Endothelial cell of umbilical vein (primary cell): ENCODE measurements at regions not wholly inside any gene's neighbourhood (a gene's known extent, or its start where the extent isn't known, plus 50 kb on each side); places are given as distances from the start of the nearest gene placed in this dataset.

Source experiments
- BruUV-seq: library from RNA; stranded (reverse); fragments of 400-500 nt; replicated peaks from 2 replicates; lab custom pipeline; 2021; lab: Mats Ljungman, UMichigan
- CTCF ChIA-PET: fragments of 300-600, 350-600 bp; sonication (Branson Sonifier 250); formaldehyde crosslinking; loops from one replicate; lab custom pipeline; 2021; ENCODE audit warnings: antibody characterized with exemption, inconsistent platforms; lab: Charles Lee
- POLR2A ChIA-PET: fragments of 300-600, 350-600 bp; sonication (Branson Sonifier 250); formaldehyde crosslinking; loops from one replicate; lab custom pipeline; 2021; ENCODE audit warnings: antibody characterized with exemption, inconsistent platforms; lab: Charles Lee
- DNase-seq: peaks from one replicate; pipeline ENCODE4 v3.0.0-alpha.2; 2011; ENCODE audit warnings: low read depth, low spot score
- FAIRE-seq: peaks from 2 replicates; lab custom pipeline; 2011; peaks lifted over from hg19 to GRCh38; lab: Jason Lieb, UNC
- H2AFZ ChIP-seq: 2 replicates; pipeline ENCODE4 v1.6.0; 2012; ENCODE audit warnings: low read depth, low read length, control low read depth, inconsistent platforms
- H3K27ac ChIP-seq: 2 replicates; pipeline ENCODE4 v1.5.1; 2011; ENCODE audit warnings: low read depth, mild to moderate bottlenecking, control low read depth, low read length, moderate library complexity; ENCODE audit not compliant: insufficient read depth
- H3K27me3 ChIP-seq, 2 experiments: 2 replicates each; pipeline versions ENCODE4 v1.6.0 to v1.6.1; 2011; ENCODE audit warnings: low read length in 2 of 2, mixed read lengths in 1 of 2; ENCODE audit not compliant: control insufficient read depth in 2 of 2, insufficient read depth in 2 of 2
- H3K36me3 ChIP-seq, 2 experiments: 2 replicates in 1 of 2; 3 replicates in 1 of 2; pipeline ENCODE4 v1.5.1; 2011; ENCODE audit warnings: low read length in 2 of 2, mild to moderate bottlenecking in 1 of 2, moderate library complexity in 1 of 2; ENCODE audit not compliant: control insufficient read depth in 2 of 2, insufficient read depth in 2 of 2; ENCODE audit errors: extremely low read depth in 1 of 2
- H3K4me1 ChIP-seq: 3 replicates; pipeline ENCODE4 v1.5.1; 2011; ENCODE audit warnings: mild to moderate bottlenecking, low read length; ENCODE audit not compliant: control insufficient read depth, insufficient read depth; ENCODE audit errors: extremely low read depth
- H3K4me2 ChIP-seq: 2 replicates; pipeline ENCODE4 v1.6.1; 2011; ENCODE audit warnings: low read length, control low read depth, mixed read lengths; ENCODE audit not compliant: insufficient read depth
- H3K4me3 ChIP-seq, 3 experiments: fragments of 200-600 bp in 1 of 3; sonication (generic), shearing (Covaris generic) in 1 of 3; replicated peaks in 1 of 3; 2 replicates each; pipeline ENCODE4 v1.5.1; 2011 to 2016; ENCODE audit warnings: control low read depth in 3 of 3, low read length in 3 of 3, mild to moderate bottlenecking in 2 of 3, inconsistent platforms in 1 of 3, low read depth in 1 of 3, moderate library complexity in 1 of 3; ENCODE audit not compliant: insufficient read depth in 1 of 3
- H3K79me2 ChIP-seq: 2 replicates; pipeline ENCODE4 v1.6.0; 2012; ENCODE audit warnings: low read length, inconsistent platforms; ENCODE audit not compliant: control insufficient read depth, insufficient read depth
- H3K9ac ChIP-seq: replicated peaks from 2 replicates; pipeline ENCODE3; 2011; ENCODE audit warnings: low read length, control low read depth; ENCODE audit not compliant: insufficient read depth; ENCODE audit errors: extremely low read depth
- H3K9me1 ChIP-seq: replicated peaks from 3 replicates; pipeline ENCODE4 v1.6.0; 2011; ENCODE audit warnings: mild to moderate bottlenecking, low read length; ENCODE audit not compliant: control insufficient read depth, insufficient read depth; ENCODE audit errors: extremely low read depth
- H3K9me3 ChIP-seq: replicated peaks from 2 replicates; pipeline ENCODE4 v1.5.1; 2012; ENCODE audit warnings: low read length, inconsistent platforms; ENCODE audit not compliant: control insufficient read depth, insufficient read depth
- H4K20me1 ChIP-seq: replicated peaks from 2 replicates; pipeline ENCODE3; 2011; ENCODE audit warnings: mild to moderate bottlenecking, low read length; ENCODE audit not compliant: control insufficient read depth, insufficient read depth; ENCODE audit errors: extremely low read depth
- EZH2 ChIP-seq: IDR thresholded peaks from 2 replicates; pipeline ENCODE4 v1.6.1; 2012; ENCODE audit warnings: borderline replicate concordance, low read depth, mild to moderate bottlenecking, moderate library complexity, low read length, inconsistent platforms; ENCODE audit not compliant: severe bottlenecking
- FOS ChIP-seq: IDR thresholded peaks from 2 replicates; pipeline ENCODE4 v1.6.1; 2011; ENCODE audit warnings: mild to moderate bottlenecking, low read length, moderate library complexity, borderline replicate concordance; ENCODE audit not compliant: insufficient read depth
- JUN ChIP-seq: IDR thresholded peaks from 2 replicates; pipeline ENCODE4 v1.6.1; 2011; ENCODE audit warnings: borderline replicate concordance, low read depth; ENCODE audit not compliant: insufficient read length, insufficient read depth
- MYC ChIP-seq: IDR thresholded peaks from one replicate; pipeline ENCODE4 v1.6.1; 2011; ENCODE audit warnings: mild to moderate bottlenecking, low read depth, low read length
- POLR2AphosphoS5 ChIP-seq: IDR thresholded peaks from 2 replicates; pipeline ENCODE4 v1.6.1; 2012; ENCODE audit warnings: low read depth, mild to moderate bottlenecking, control low read depth, low read length, moderate library complexity; ENCODE audit not compliant: insufficient read depth
- dilution Hi-C: fragments of 300-500 bp; cut with MboI; formaldehyde crosslinking; loops from one replicate; pipeline ENCODE4 v1.15.0; 2019; ENCODE audit warnings: low sequenced_read_pairs; ENCODE audit not compliant: extremely low pct_ligation_motif_present
- intact Hi-C: fragments of 100-400 bp; cut with micrococcal nuclease; formaldehyde crosslinking; loops from one replicate; pipeline ENCODE4 v1.10.0; 2022

DNA sequence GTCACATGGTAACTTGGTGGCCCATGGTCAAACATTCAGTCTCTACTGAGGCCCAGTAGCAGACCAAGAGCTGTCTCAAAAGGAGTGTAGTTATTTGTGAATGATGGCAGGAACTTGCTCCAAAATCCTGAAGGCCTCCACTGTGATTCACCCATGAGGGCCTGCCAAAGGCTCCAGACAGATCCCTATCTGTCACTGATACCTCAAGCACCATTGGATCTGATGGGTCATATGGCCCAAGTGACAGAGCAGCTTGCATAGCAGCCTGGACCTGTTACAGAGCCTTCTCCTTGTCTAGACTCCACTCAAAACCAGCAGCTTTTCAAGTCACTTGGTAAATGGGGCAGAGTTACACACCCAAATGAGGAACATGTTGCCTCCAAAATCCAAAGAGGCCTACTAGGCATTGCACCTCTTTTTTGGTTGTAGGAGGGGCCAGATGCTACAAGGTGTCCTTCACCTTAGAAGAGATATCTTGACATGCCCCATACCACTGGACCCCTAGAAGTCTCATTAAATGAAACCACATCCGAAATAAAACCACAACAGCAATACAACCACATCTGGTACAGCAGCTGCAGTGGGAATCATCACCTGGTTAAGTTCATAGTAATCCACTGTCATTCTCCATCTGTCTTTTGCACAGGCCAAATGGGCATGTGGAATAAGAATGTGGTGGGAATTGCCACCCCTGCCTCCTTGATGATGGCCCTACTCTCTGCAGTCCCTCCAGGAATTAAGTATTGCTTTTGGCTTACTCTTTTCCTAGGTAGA is 150.4 kb upstream of the MAX start:
- FAIRE-seq (no peak), DNase-seq (no peak)
- ChIA-PET CTCF (interaction anchor here (1.0 kb wide), 1 partner anchor 42 kb away, joined by 3 read pairs; no protein-coding TSS in a partner anchor), POLR2A (no interaction called here)
- Histone ChIP-seq H2AFZ (no peak overlapping the region), H3K79me2 (no peaks in the 10 kb centered on the region), H3K4me1 (peaks cover 33% of the 10 kb centered on the region), H3K36me3 (no peaks in the 10 kb centered on the region), H4K20me1 (no peaks in the 10 kb centered on the region), H3K9me1 (no peaks in the 10 kb centered on the region), H3K9ac (no peak overlapping the region), H3K4me3 (no peak overlapping the region), H3K4me2 (no peak overlapping the region), H3K9me3 (no peaks in the 10 kb centered on the region), H3K27ac (no peak overlapping the region), H3K27me3 (no peaks in the 10 kb centered on the region)
- no TSS peak for BruUV-seq
- no peak for TF ChIP-seq MYC
- no peak for TF ChIP-seq POLR2AphosphoS5
- TF ChIP-seq FOS: no peak
- TF ChIP-seq JUN: no peak
- dilution Hi-C loops: no loop called here
- intact Hi-C loops: no loop called here

DNA sequence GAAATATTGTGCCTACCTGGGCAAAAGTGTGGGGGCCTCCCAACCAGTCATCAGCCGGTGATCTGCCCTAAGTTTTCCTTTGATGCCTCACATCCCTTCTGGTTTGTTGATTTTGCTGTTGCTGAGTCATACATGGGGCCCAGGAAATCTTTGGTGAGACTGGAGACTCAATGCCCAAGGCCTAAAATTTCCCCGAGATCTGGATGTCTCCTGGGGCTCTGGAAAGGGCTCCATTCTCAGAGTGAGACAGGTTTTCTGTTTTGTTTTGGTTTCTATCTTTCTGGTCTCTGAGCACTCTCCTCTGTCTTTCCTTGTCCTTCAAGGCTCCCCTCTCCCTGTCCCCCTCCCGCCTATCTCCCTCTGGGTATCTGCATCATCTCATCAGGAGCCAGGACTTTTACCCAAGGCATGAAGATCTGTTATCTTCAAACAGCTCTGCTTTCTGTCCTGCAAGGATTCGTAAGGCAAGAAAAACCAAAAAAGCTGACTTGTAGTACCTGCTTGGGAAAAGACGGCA is 152.8 kb upstream of the MAX start:
- Histone ChIP-seq H3K36me3 (no peaks in the 10 kb centered on the region), H3K79me2 (no peaks in the 10 kb centered on the region), H2AFZ (peak overlapping the region; percentile 53), H3K4me1 (peaks cover 35% of the 10 kb centered on the region), H3K4me2 (no peak overlapping the region), H3K9ac (no peak overlapping the region), H3K9me3 (no peaks in the 10 kb centered on the region), H3K4me3 (no peak overlapping the region), H3K27ac (peak overlapping the region; percentile 26), H3K9me1 (no peaks in the 10 kb centered on the region), H4K20me1 (no peaks in the 10 kb centered on the region), H3K27me3 (no peaks in the 10 kb centered on the region)
- intact Hi-C loops (loop anchor here (5.0 kb wide), 1 partner anchor 153 kb away; the partner anchor contains the start of gene MAX), dilution Hi-C loops (no loop called here)
- FAIRE-seq: peak; percentile 44
- no TSS peak for BruUV-seq
- no peak for TF ChIP-seq EZH2
- peak; percentile 36 for TF ChIP-seq FOS
- no peak for DNase-seq
- CTCF ChIA-PET: interaction anchor here (0.9 to 1.1 kb wide), 2 partner anchors 12 to 157 kb away, joined by 3 read pairs; partner anchors contain the start of gene FUT8
- POLR2A ChIA-PET: no interaction called here
